Loucy (cell line): ENCODE measurements at regions not wholly inside any gene's neighbourhood (a gene's known extent, or its start where the extent isn't known, plus 50 kb on each side); places are given as distances from the start of the nearest gene placed in this dataset.

Experiments used
- H2AFZ ChIP-seq: fragments of 200-600 bp; sonication (generic); 2 replicates; pipeline ENCODE4 v1.6.0; 2016; ENCODE audit warnings: antibody characterized with exemption, mild to moderate bottlenecking, low read length, moderate library complexity
- H3F3A ChIP-seq: fragments of 200-600 bp; 2 replicates; pipeline ENCODE4 v1.6.0; 2016; ENCODE audit warnings: antibody characterized with exemption, low read depth, mild to moderate bottlenecking
- H3K27me3 ChIP-seq: fragments of 200-600 bp; sonication (generic); 2 replicates; pipeline ENCODE4 v1.6.1; 2014; ENCODE audit warnings: low read length, mild to moderate bottlenecking; ENCODE audit not compliant: insufficient read depth, poor library complexity, severe bottlenecking
- H3K36me3 ChIP-seq: fragments of 200-600 bp; sonication (generic); 2 replicates; pipeline ENCODE4 v1.6.1; 2016; ENCODE audit warnings: low read length; ENCODE audit not compliant: insufficient read depth
- H3K4me1 ChIP-seq: fragments of 200-600 bp; sonication (generic); 2 replicates; pipeline ENCODE4 v1.5.1; 2014; ENCODE audit warnings: low read length, mild to moderate bottlenecking; ENCODE audit not compliant: insufficient read depth, poor library complexity, severe bottlenecking
- H3K4me2 ChIP-seq: fragments of 200-600 bp; sonication (generic); 2 replicates; pipeline ENCODE4 v1.6.0; 2014; ENCODE audit warnings: antibody characterized with exemption, low read length, low read depth, mild to moderate bottlenecking; ENCODE audit not compliant: poor library complexity, severe bottlenecking
- H3K4me3 ChIP-seq: fragments of 200-600 bp; sonication (generic); 2 replicates; pipeline ENCODE4 v1.5.1; 2014; ENCODE audit warnings: low read length, mild to moderate bottlenecking, mixed read lengths; ENCODE audit not compliant: poor library complexity, severe bottlenecking
- H3K79me2 ChIP-seq: fragments of 200-600 bp; sonication (generic); 2 replicates; pipeline ENCODE4 v1.6.1; 2014; ENCODE audit warnings: low read length; ENCODE audit not compliant: insufficient read depth
- H3K9ac ChIP-seq: fragments of 200-600 bp; sonication (generic); 2 replicates; pipeline ENCODE4 v1.6.0; 2014; ENCODE audit warnings: mild to moderate bottlenecking, low read depth, low read length, moderate library complexity; ENCODE audit not compliant: poor library complexity, severe bottlenecking
- H3K9me2 ChIP-seq: fragments of 200-600 bp; sonication (generic); replicated peaks from 2 replicates; pipeline ENCODE4 v1.6.1; 2016; ENCODE audit warnings: low read depth, low read length, mixed read lengths
- H3K9me3 ChIP-seq: fragments of 200-600 bp; sonication (generic); 2 replicates; pipeline ENCODE4 v1.6.1; 2014; ENCODE audit warnings: mild to moderate bottlenecking, antibody characterized with exemption, low read length, low read depth; ENCODE audit not compliant: insufficient read depth
- H4K20me1 ChIP-seq: fragments of 200-600 bp; sonication (generic); 2 replicates; pipeline ENCODE4 v1.6.0; 2014; ENCODE audit warnings: antibody characterized with exemption, low read length, mild to moderate bottlenecking; ENCODE audit not compliant: insufficient read depth, poor library complexity, severe bottlenecking
- CTCF ChIP-seq: fragments of 200-600 bp; sonication (generic); conservative IDR thresholded peaks from 2 replicates; pipeline ENCODE4 v1.5.1; 2014; ENCODE audit warnings: mild to moderate bottlenecking, antibody characterized with exemption, low read length
- EZH2phosphoT487 ChIP-seq: fragments of 200-600 bp; IDR thresholded peaks from 2 replicates; pipeline ENCODE4 v1.6.1; 2018; ENCODE audit warnings: antibody characterized with exemption, mild to moderate bottlenecking, moderate library complexity, borderline replicate concordance

DNA sequence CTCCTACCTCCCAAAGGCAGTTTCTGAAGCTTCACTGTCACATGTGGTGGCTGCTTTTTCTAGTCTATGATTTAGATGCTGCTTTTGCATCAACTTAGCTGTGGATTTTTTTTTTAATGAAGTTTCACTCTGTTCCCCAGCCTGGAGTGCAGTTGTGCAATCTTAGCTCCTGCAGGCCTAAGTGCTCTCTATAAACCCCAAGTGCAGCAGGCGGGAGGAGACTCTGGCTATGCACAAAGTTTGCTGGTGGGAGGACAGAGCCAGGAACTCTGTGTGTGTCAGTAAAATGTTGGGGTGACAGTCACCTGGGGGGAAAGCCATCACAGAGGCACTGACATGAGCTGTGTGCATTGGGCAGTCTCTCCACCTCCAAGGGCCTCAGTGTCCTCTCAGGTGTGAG, 138.8 kb upstream of the FAM20C start:
- Histone ChIP-seq H3F3A (no peaks in the 10 kb centered on the region), H3K27me3 (peaks cover 6% of the 10 kb centered on the region), H3K79me2 (no peaks in the 10 kb centered on the region), H4K20me1 (no peaks in the 10 kb centered on the region), H3K9ac (no peak overlapping the region), H3K36me3 (no peaks in the 10 kb centered on the region), H3K9me2 (no peaks in the 10 kb centered on the region), H3K9me3 (peaks cover 4% of the 10 kb centered on the region; the same call in 1 of the 2 replicates), H3K4me1 (no peaks in the 10 kb centered on the region), H2AFZ (no peak overlapping the region), H3K4me2 (no peak overlapping the region), H3K4me3 (no peak overlapping the region)
- no peak for TF ChIP-seq CTCF
- no peak for TF ChIP-seq EZH2phosphoT487

DNA sequence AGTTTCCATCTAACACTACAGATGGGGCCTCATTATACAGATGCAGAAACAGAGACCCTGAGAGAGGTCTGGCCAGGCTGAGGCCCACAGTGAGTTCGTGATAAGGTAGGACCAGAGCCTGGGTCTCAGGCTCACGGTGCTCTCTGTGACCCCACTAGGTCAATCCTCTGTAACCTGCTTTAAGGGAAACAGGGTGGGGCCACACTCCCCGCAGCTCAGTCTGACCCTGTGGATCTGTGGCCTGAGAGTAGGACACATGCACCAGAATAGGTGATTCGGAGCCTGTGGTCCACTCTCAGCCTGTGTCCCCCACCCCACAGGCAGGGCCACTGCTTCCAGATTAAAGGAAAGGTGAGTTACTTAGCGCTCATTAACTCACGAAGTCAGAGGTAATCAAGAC, 137.8 kb upstream of the FAM20C start:
- Histone ChIP-seq H3K79me2 (no peaks in the 10 kb centered on the region), H2AFZ (no peak overlapping the region), H4K20me1 (no peaks in the 10 kb centered on the region), H3K9me2 (no peaks in the 10 kb centered on the region), H3K4me1 (no peaks in the 10 kb centered on the region), H3K9ac (no peak overlapping the region), H3K36me3 (no peaks in the 10 kb centered on the region), H3K4me3 (no peak overlapping the region), H3K27me3 (peaks cover 6% of the 10 kb centered on the region), H3K9me3 (peaks cover 4% of the 10 kb centered on the region; the same call in 1 of the 2 replicates), H3K4me2 (no peak overlapping the region), H3F3A (no peaks in the 10 kb centered on the region)
- no peak for TF ChIP-seq CTCF
- TF ChIP-seq EZH2phosphoT487, result no peak

- no peaks in the 10 kb centered on the region for H3K4me1 ChIP-seq
- H3K9ac ChIP-seq, result no peak overlapping the region
- no peak overlapping the region for H2AFZ ChIP-seq
- no peaks in the 10 kb centered on the region for H4K20me1 ChIP-seq
- H3K4me2 ChIP-seq, result no peak overlapping the region
- H3K9me3 ChIP-seq, result peaks cover 4% of the 10 kb centered on the region; the same call in 1 of the 2 replicates
- no peak for TF ChIP-seq EZH2phosphoT487
- TF ChIP-seq CTCF, result no peak; the same call in 1 of the 2 replicates
- H3F3A ChIP-seq, result no peaks in the 10 kb centered on the region
- no peak overlapping the region for H3K4me3 ChIP-seq
- H3K36me3 ChIP-seq, result no peaks in the 10 kb centered on the region
- H3K27me3 ChIP-seq, result peaks cover 6% of the 10 kb centered on the region
- no peaks in the 10 kb centered on the region for H3K79me2 ChIP-seq
- H3K9me2 ChIP-seq, result no peaks in the 10 kb centered on the region
Measured at GRCh38 chr7:55690-56248, 136.6 kb upstream of the FAM20C start.
